Effector memory CD4-positive, alpha-beta T cell (primary cell): ENCODE measurements at regions not wholly inside any gene's neighbourhood (a gene's known extent, or its start where the extent isn't known, plus 50 kb on each side); places are given as distances from the start of the nearest gene placed in this dataset.
"Not testable (repeated sequence)": the region's sequence is repeated elsewhere in the genome, so short reads cannot be mapped to it uniquely, and the experiment has no call there.

ENCODE experiments used
- DNase-seq, 3 donors: peaks; one replicate each; pipeline ENCODE4 v3.0.0-alpha.2; 2020
- H3K27ac ChIP-seq: 2 replicates; pipeline ENCODE4 v1.7.0; 2013; ENCODE audit warnings: mild to moderate bottlenecking, low read length, moderate library complexity; ENCODE audit not compliant: insufficient read depth, poor library complexity, severe bottlenecking
- H3K27me3 ChIP-seq: replicated peaks from 2 replicates; pipeline ENCODE4 v1.7.0; 2013; ENCODE audit warnings: mild to moderate bottlenecking, low read length; ENCODE audit not compliant: insufficient read depth, control insufficient read depth, poor library complexity, severe bottlenecking
- H3K36me3 ChIP-seq: 2 replicates; pipeline ENCODE4 v1.7.0; 2013; ENCODE audit warnings: mild to moderate bottlenecking, low read length, moderate library complexity; ENCODE audit not compliant: control insufficient read depth, insufficient read depth
- H3K4me1 ChIP-seq: 2 replicates; pipeline ENCODE4 v1.7.0; 2013; ENCODE audit warnings: low read length, mild to moderate bottlenecking; ENCODE audit not compliant: control insufficient read depth, insufficient read depth, poor library complexity, severe bottlenecking
- H3K4me3 ChIP-seq: 2 replicates; pipeline ENCODE4 v1.7.0; 2013; ENCODE audit warnings: low read length, low read depth, mild to moderate bottlenecking; ENCODE audit not compliant: insufficient read depth, poor library complexity, severe bottlenecking
- H3K9me3 ChIP-seq: 2 replicates; pipeline ENCODE4 v1.7.0; 2013; ENCODE audit warnings: mild to moderate bottlenecking, low read length, moderate library complexity; ENCODE audit not compliant: control insufficient read depth

DNA sequence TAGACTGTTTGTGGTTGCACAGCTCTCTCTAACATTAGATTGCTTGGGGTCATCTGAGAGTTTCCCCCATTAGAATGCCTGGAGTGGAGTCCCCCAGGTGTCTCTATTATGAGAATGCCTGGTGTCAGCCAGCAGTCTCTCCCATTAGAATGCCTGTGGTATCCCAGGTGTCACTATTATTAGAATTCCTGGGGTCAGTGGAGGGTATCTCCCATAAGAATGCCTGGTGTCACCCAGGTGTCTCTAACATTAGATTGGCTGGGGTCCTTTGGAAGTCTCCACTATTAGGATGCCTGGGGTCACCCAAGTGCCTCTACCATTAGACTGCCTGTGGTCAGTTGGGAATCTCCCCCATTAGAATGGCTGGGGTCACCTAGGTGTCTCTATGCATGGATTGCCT, 1495.1 kb downstream of the UQCRFS1 start:
- Histone ChIP-seq H3K27me3 (no peaks in the 10 kb centered on the region), H3K4me1 (no peaks in the 10 kb centered on the region), H3K27ac (no peak overlapping the region), H3K4me3 (no peak overlapping the region), H3K36me3 (no peaks in the 10 kb centered on the region), H3K9me3 (peaks cover 10% of the 10 kb centered on the region)
- no peak for DNase-seq

DNA sequence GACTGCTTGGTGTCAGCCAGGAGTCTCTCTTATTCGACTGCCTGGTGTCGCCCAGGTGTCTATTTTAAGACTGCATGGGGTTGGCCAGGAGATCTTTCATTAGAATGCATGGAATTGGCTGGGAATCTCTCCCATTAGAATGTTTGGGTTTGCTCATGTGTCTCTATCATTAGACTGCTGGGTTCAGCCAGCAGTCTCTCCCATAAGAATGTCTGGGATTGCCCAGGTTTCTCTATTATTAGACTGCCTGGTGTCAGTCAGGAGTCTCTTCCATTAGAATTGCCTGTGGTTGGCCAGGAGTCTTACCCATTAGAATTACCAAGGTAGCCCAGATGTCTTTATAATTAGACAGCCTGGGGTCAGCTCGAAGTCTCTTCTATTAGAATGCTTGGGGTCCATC, 1496.0 kb downstream of the UQCRFS1 start:
- Histone ChIP-seq H3K27me3 (no peaks in the 10 kb centered on the region), H3K4me3 (no peak overlapping the region), H3K27ac (no peak overlapping the region), H3K36me3 (no peaks in the 10 kb centered on the region), H3K4me1 (no peaks in the 10 kb centered on the region), H3K9me3 (peaks cover 10% of the 10 kb centered on the region)
- no peak for DNase-seq

DNA sequence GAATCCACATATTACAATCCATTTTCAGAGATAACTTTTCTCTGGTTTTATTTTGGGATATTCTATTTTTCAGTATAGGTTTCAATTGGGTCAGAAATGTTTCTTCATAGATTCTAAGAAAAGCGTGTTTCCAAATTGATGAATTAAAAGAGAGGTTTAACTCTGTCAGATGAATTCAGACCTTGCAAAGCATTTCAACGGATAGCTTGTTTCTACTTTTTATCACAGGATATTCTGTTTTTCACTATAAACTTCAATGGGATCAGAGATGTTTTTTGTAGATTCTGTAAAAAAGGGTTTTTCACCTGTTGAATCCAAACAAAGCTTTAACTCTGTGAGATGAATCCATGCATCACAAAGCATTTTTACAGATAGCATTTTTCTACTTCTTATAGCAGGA, 1498.1 kb downstream of the UQCRFS1 start:
- peaks cover 4% of the 10 kb centered on the region for H3K9me3 ChIP-seq
- DNase-seq, result no peak
- H3K4me1 ChIP-seq, result no peaks in the 10 kb centered on the region

DNA sequence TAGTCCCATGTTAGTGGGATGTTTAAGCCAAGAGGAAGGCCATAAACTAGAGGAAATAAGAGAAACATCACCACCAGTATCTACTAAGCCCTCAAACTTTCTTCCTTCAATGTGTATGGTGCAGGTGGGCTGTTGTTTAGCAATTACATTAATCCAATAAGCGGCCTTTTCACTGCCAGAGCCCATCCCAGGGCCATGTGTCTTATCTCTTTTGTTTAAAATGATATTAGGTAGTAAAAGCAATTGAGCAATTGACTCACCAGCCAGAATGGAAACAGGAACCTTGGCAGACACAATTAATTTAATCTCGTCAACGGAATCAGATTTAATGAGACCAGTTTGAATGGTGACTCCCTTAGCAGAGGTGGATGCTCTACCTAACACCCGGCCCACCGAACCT, 1503.5 kb downstream of the UQCRFS1 start:
- no peaks in the 10 kb centered on the region for H3K36me3 ChIP-seq
- H3K27me3 ChIP-seq, result no peaks in the 10 kb centered on the region
- H3K9me3 ChIP-seq, result no peaks in the 10 kb centered on the region
- H3K27ac ChIP-seq, result no peak overlapping the region
- no peak for DNase-seq
- no peak overlapping the region for H3K4me3 ChIP-seq
- H3K4me1 ChIP-seq, result no peaks in the 10 kb centered on the region

More for the DNA sequence above, 1498.1 kb downstream of the UQCRFS1 start:
- no peaks in the 10 kb centered on the region for H3K36me3 ChIP-seq
- H3K4me3 ChIP-seq, result no peak overlapping the region
- no peaks in the 10 kb centered on the region for H3K27me3 ChIP-seq
- no peak overlapping the region for H3K27ac ChIP-seq

DNA sequence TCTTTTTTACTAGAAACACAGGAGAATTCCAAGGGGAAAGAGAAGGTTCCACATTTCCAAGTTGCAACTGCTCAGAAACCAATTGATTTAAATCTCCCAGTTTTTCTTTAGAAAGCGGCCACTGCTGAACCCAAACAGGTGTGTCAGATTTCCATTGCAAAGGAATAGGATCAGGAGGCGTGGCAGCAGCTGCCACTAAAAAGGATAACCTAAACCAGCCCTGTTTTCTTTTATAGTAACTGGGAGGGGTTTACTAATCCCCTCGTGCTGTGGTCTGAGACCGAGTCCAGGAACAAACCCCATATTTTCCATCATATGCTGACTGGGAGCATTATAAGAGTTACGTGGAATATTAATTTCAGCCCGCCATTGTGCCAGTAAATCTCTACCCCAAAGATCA, 1504.0 kb downstream of the UQCRFS1 start:
- not testable (repeated sequence) for H3K4me1 ChIP-seq, H3K36me3 ChIP-seq, DNase-seq, H3K27me3 ChIP-seq, H3K9me3 ChIP-seq, H3K4me3 ChIP-seq, H3K27ac ChIP-seq

DNA sequence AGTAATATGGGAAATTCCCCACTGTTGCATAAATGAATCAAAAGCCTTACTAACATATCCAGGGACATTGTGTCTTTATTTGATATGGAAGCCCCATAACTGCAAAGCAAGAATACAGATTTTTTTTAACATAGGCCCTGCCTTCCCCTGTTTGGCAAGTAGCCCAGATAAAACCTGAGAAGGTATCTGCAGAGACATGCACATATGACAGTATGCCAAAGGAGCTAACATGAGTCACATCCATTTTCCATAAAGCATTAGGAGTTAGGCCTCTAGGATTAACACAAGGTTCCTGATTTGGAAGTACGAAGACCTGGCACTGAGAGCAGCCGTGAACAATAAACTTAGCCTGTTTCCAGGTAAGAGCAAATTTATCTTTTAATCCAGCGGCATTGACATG, 1505.9 kb downstream of the UQCRFS1 start:
- H3K4me1 ChIP-seq, H3K9me3 ChIP-seq, H3K36me3 ChIP-seq, H3K4me3 ChIP-seq, H3K27ac ChIP-seq, H3K27me3 ChIP-seq, DNase-seq: not testable (repeated sequence)

DNA sequence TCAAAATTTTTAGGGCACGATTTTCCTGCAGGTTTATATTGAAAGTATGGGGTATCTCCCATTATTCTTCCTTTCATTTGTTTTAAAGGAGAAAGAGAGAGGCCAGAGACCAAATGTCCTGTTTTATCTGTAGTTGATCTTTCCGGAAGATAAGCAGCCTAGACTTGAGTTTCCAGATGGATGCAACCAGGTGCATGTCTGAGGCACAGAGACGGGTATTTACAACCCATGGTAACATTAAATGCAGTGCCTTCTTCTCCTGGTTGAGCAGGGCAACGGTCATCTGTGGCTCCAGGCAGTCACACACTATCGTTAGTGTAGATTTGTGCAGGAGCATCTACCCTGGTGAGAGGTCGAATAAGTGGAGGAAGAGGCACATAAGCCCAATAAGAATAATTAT, 1507.1 kb downstream of the UQCRFS1 start:
- Histone ChIP-seq H3K9me3 (no peaks in the 10 kb centered on the region), H3K4me1 (no peaks in the 10 kb centered on the region), H3K27me3 (no peaks in the 10 kb centered on the region), H3K36me3 (no peaks in the 10 kb centered on the region), H3K27ac (no peak overlapping the region), H3K4me3 (no peak overlapping the region)
- no peak for DNase-seq

DNA sequence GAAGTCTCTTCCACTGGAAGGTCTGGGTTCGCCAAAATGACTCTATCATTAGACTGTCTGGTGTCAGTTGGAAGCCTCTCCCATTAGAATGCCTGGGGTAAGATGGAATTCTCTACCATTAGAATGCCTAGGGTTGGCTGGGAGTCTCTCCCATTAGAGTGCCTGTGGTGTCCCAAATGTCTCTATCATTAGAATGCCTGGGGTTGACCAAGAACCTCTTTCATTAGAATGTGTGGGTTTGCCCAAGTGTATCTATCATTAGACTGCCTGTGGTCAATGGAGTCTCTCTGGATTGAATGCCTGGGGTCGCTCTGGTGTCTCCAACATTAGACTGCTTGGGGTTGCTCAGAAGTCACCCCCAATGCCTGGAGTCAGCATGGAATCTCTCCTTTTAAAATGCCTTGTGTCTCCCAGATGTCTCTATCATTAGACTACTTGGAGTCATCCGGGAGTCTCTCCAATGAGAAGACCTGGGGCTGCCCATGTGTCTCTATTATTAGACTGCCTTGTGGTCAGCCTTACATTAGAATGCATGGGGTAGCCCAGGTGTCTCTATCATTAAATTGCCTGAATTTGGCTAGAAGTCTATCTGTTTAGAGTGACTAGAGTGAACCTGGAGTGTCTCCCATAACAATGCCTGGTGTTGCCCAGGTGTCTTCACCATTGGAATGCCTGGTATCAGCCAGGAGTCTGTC, 1518.4 kb downstream of the UQCRFS1 start:
- no peak for DNase-seq
- peaks cover 6% of the 10 kb centered on the region for H3K9me3 ChIP-seq
- no peaks in the 10 kb centered on the region for H3K36me3 ChIP-seq
- no peak overlapping the region for H3K4me3 ChIP-seq
- H3K4me1 ChIP-seq, result no peaks in the 10 kb centered on the region
- no peak overlapping the region for H3K27ac ChIP-seq
- H3K27me3 ChIP-seq, result no peaks in the 10 kb centered on the region

DNA sequence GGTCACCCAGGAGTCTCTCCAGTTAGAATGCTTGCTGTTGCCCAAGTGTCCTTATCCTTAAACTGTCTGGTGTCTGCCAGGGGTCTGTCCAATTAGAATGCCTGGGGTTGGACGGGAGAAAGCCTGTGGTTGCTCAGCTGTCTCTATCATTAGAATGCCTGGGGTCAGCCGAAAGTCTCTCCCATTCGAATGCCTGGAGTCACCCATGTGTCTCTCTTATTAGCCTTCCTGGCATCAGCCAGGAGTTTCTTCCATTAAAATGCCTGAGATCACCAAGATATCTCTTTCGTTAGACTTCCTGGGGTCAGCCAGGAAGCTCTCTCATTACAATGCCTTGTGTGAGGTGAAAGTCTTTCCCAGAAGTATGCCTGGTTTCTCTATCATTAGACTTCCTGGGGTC, 1521.0 kb downstream of the UQCRFS1 start:
- H3K36me3 ChIP-seq, result no peaks in the 10 kb centered on the region
- H3K4me3 ChIP-seq, result no peak overlapping the region
- no peak for DNase-seq
- no peak overlapping the region for H3K27ac ChIP-seq
- no peaks in the 10 kb centered on the region for H3K4me1 ChIP-seq
- H3K27me3 ChIP-seq, result no peaks in the 10 kb centered on the region
- peaks cover 6% of the 10 kb centered on the region for H3K9me3 ChIP-seq

DNA sequence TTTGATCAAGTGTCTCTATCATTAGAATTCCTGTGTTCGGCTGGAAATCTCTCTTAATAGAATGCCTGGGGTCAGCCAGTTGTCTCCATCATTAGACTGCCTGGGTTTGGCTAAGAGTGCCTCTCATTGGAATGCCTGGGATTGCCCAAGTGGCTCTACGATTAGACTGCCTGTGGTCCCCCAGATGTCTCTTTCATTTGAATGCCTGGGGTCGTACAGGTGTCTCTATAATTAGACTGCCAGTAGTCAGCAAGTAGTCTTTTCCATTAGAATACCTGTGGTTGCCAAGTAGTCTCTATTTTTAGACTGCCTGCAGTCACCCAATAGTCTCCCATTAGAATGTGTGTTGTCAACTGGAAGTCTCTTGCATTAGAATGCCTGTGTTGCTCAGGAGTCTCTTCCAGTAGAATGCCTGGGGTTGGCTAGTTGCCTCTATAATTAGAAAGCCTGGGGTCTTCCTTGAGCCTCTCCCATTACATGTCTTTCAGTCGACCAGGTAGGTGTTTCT, 1523.2 kb downstream of the UQCRFS1 start:
- DNase-seq, result no peak
- H3K36me3 ChIP-seq, result no peaks in the 10 kb centered on the region
- no peak overlapping the region for H3K27ac ChIP-seq
- no peaks in the 10 kb centered on the region for H3K4me1 ChIP-seq
- H3K27me3 ChIP-seq, result no peaks in the 10 kb centered on the region
- H3K9me3 ChIP-seq, result peaks cover 6% of the 10 kb centered on the region
- H3K4me3 ChIP-seq, result no peak overlapping the region
